Spleen (tissue), 7 donors: ENCODE measurements at regions not wholly inside any gene's neighbourhood (a gene's known extent, or its start where the extent isn't known, plus 50 kb on each side); places are given as distances from the start of the nearest gene placed in this dataset.

ENCODE experiments used
- CTCF ChIP-seq, 11 experiments: fragments of 200-600 bp in 7 of 11; fragments of 450-650 bp in 4 of 11; sonication (generic) in 4 of 11; IDR thresholded peaks in 8 of 11; conservative IDR thresholded peaks in 3 of 11; 1 replicate in 7 of 11; 2 replicates in 4 of 11; pipeline versions ENCODE4 v1.4.0 to v1.8.0; 2016 to 2021; ENCODE audit warnings: antibody characterized with exemption in 11 of 11, inconsistent platforms in 4 of 11, mild to moderate bottlenecking in 1 of 11
- POLR2A ChIP-seq, 3 donors: fragments of 450-650 bp; IDR thresholded peaks; one replicate each; pipeline ENCODE4 v1.5.1; 2017; ENCODE audit warnings: antibody characterized with exemption in 3 of 3, mild to moderate bottlenecking in 1 of 3
- POLR2AphosphoS5 ChIP-seq, 3 donors: sonication (generic); formaldehyde crosslinking; IDR thresholded peaks; one replicate each; pipeline ENCODE4 v1.5.1; 2017; ENCODE audit warnings: antibody characterized with exemption in 3 of 3
- donor health status: DM: no; HTN: no; CAD: no; lungs with moderate emphysema.
- donor health status: DM: no; HTN: no; CAD: no.
- donor health status: DM: no; HTN: no; CAD: no.

- TF ChIP-seq CTCF (IDR thresholded peaks at IDR 0.05 in 8 of 11, conservative IDR thresholded peaks at IDR 0.05 in 3 of 11) = no peak
- no peak for TF ChIP-seq POLR2A (IDR thresholded peaks at IDR 0.05)
- TF ChIP-seq POLR2AphosphoS5 (IDR thresholded peaks at IDR 0.05) = no peak
Observed at GRCh38 chr16:50448522-50448921, 79.7 kb upstream of the BRD7 start.
